ENCODE measurements at regions not wholly inside any gene's neighbourhood (a gene's known extent, or its start where the extent isn't known, plus 50 kb on each side); places are given as distances from the start of the nearest gene placed in this dataset.

DNA sequence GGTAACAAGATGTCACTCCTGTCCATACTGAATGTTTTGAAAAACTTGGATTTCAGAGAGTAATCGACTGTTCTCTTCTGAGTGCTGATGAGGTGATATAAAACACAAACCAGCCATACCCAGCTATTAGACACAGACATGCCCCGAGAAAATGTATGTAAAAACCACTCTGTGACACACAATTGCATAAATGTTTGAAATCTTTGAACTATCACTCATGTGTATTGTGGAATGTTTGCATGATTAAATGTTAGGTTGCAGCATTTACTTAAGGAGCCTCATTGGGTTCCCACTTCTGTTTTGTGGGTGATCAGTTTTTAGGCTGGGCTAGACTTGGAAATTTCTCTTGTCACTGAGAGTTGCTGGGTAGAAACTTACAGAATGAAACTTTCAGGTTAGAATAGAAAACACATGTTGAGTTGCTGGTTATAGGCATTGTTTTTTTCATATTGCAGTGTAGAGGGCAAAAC, 270.4 kb upstream of the B3GALT2 start:
- no peak for TF ChIP-seq CTCF (IDR thresholded peaks at IDR 0.05; ENCODE audit: control insufficient read depth, insufficient read depth, low read depth, low read length, missing control alignments)
- no peak for DNase-seq (ENCODE audit: low read depth)

DNA sequence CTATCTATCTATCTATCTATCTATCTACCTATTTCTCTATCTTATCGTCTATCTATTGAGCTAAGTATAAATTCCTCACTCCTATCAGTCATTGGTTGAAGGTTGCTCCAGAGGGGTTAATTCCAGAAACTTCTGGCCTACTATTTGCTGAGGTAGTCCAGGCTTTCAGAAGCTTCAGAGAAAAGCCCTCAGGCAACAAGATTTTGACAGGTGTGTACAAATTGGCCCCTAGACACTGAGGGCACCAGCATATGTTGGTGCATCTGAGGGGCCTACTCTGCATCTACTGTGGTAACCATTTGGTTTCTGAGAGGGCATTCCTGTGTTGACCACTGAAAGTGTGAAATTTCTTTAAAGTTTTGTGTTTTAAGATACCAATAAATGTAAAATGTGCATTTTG, 265.2 kb upstream of the B3GALT2 start:
- no peak overlapping the region for H3K4me3 ChIP-seq (ENCODE audit: control insufficient read depth, low read depth, low read length)
- no peak for DNase-seq (ENCODE audit: low read depth)
- TF ChIP-seq CTCF (IDR thresholded peaks at IDR 0.05; ENCODE audit: control insufficient read depth, insufficient read depth, low read depth, low read length, missing control alignments) = no peak

More for the DNA sequence above, 270.4 kb upstream of the B3GALT2 start:
- H3K4me3 ChIP-seq (ENCODE audit: control insufficient read depth, low read depth, low read length) = no peak overlapping the region

- TF ChIP-seq CTCF (IDR thresholded peaks at IDR 0.05; ENCODE audit: control insufficient read depth, insufficient read depth, low read depth, low read length, missing control alignments) = no peak
- DNase-seq (ENCODE audit: low read depth) = no peak
- no peak overlapping the region for H3K4me3 ChIP-seq (ENCODE audit: control insufficient read depth, low read depth, low read length)
These were observed 264.6 kb upstream of the B3GALT2 start for GRCh38 chr1:193451001-193451400.

DNA sequence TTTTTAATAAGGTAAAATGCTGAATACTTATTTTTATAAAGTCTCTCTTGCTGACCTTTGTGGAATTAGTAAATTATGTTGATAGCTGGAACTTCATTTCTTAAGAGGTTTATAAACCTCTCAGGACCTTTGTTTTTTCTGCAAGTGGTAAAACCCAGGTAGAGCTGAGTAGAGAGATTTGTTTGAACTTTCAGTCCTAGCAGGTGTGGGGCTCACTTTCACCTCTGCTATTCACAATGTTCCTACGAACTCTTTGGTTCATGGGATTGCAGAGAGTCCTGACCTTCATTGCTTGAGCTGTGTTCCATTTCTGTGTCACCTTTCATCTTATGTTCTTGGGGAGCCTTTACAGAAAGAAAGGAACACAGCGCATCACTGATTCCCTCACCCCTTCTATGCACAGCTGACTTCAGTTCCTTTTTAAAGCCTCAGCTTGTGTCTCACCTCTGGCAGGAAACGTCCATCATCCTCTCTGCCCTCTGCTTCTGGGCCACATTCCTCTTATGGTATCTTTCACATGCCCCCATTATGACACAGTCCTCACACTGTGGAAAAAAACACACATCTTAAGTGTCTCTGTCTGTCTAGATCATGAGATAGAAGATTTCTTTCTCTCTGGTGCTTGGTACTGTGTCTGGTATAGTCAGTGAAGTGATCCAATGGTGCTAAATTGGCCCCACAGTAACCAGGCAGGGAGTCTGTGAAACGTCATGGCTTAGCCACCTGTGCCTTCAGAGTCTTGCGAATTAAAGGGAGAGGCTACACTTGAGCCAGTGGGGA, 262.5 kb upstream of the B3GALT2 start:
- no peak for TF ChIP-seq CTCF (IDR thresholded peaks at IDR 0.05; ENCODE audit: control insufficient read depth, insufficient read depth, low read depth, low read length, missing control alignments)
- no peak overlapping the region for H3K4me3 ChIP-seq (ENCODE audit: control insufficient read depth, low read depth, low read length)
- DNase-seq (ENCODE audit: low read depth) = no peak

GRCh38 chr1:193443886-193444285, 257.5 kb upstream of the B3GALT2 start:
- no peak for TF ChIP-seq CTCF (IDR thresholded peaks at IDR 0.05; ENCODE audit: control insufficient read depth, insufficient read depth, low read depth, low read length, missing control alignments)

DNA sequence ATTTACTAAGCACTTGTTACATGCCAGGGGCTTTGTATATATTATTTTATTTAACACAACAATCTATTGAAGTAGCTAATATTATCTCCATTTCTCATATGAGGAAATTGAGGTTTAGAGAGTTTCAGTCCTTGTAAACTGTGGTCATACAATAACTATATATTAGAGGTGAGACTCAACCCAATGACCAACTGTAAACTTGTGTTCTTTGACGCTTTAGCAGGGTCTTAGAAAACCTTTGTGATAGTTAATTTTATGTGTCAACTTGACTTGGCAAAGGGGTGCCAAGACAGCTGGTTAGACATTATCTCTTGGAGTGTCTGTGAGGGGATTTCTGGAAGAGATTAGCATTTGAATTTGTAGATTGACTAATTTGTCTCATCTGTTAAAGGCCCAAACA, 252.4 kb upstream of the B3GALT2 start:
- no peak overlapping the region for H3K4me3 ChIP-seq (ENCODE audit: control insufficient read depth, low read depth, low read length)
- TF ChIP-seq CTCF (IDR thresholded peaks at IDR 0.05; ENCODE audit: control insufficient read depth, insufficient read depth, low read depth, low read length, missing control alignments) = no peak
- DNase-seq (ENCODE audit: low read depth) = no peak

More at GRCh38 chr1:193443886-193444285, 257.5 kb upstream of the B3GALT2 start:
- no peak for DNase-seq (ENCODE audit: low read depth)
- H3K4me3 ChIP-seq (ENCODE audit: control insufficient read depth, low read depth, low read length) = no peak overlapping the region

All from AG09309 (cell line).